LNCAP (cell line): ENCODE measurements at regions not wholly inside any gene's neighbourhood (a gene's known extent, or its start where the extent isn't known, plus 50 kb on each side); places are given as distances from the start of the nearest gene placed in this dataset.

Source experiments
- CTCF ChIP-seq: fragments of 450-650 bp; IDR thresholded peaks from 2 replicates; pipeline ENCODE4 v1.5.1; 2017; ENCODE audit warnings: mild to moderate bottlenecking

- no peak for TF ChIP-seq CTCF
Measured at GRCh38 chr10:2974083-2974482, 93.3 kb upstream of the PFKP start.

GRCh38 chr10:2972810-2973209 is 94.5 kb upstream of the PFKP start:
- TF ChIP-seq CTCF: no peak

- no peak for TF ChIP-seq CTCF
Measured at GRCh38 chr10:2972216-2972615, 95.1 kb upstream of the PFKP start.

GRCh38 chr10:2970190-2970823 is 97.0 kb upstream of the PFKP start:
- no peak for TF ChIP-seq CTCF

GRCh38 chr10:2968401-2969058 is 98.8 kb upstream of the PFKP start:
- no peak for TF ChIP-seq CTCF

GRCh38 chr10:2966134-2966533 is 101.2 kb upstream of the PFKP start:
- no peak for TF ChIP-seq CTCF

- no peak for TF ChIP-seq CTCF
Measured at GRCh38 chr10:2964632-2965296, 102.6 kb upstream of the PFKP start.
